Trophoblast cell (in vitro differentiated cells and primary cell): ENCODE measurements at regions not wholly inside any gene's neighbourhood (a gene's known extent, or its start where the extent isn't known, plus 50 kb on each side); places are given as distances from the start of the nearest gene placed in this dataset.

Experiments
- DNase-seq, 2 donors: peaks; one replicate each; pipeline ENCODE4 v3.0.0-alpha.2; 2016
- H2AFZ ChIP-seq: 2 replicates; pipeline ENCODE4 v1.6.1; 2013; ENCODE audit warnings: low read length, moderate library complexity, mild to moderate bottlenecking; ENCODE audit not compliant: insufficient read depth, poor library complexity
- H2AK5ac ChIP-seq: 2 replicates; pipeline ENCODE4 v1.6.1; 2013; ENCODE audit warnings: mild to moderate bottlenecking, low read length
- H2BK120ac ChIP-seq: 2 replicates; pipeline ENCODE4 v1.6.1; 2013; ENCODE audit warnings: low read length, mild to moderate bottlenecking, moderate library complexity; ENCODE audit not compliant: insufficient read depth, poor library complexity
- H2BK12ac ChIP-seq: 2 replicates; pipeline ENCODE4 v1.6.1; 2013; ENCODE audit warnings: mild to moderate bottlenecking, low read length, moderate library complexity
- H2BK5ac ChIP-seq: 2 replicates; pipeline ENCODE4 v1.6.1; 2013; ENCODE audit warnings: low read length, low read depth, moderate library complexity, mild to moderate bottlenecking; ENCODE audit not compliant: poor library complexity
- H3K14ac ChIP-seq: 2 replicates; pipeline ENCODE4 v1.6.1; 2013; ENCODE audit warnings: mild to moderate bottlenecking, low read length
- H3K18ac ChIP-seq: 2 replicates; pipeline ENCODE4 v1.6.1; 2013; ENCODE audit warnings: mild to moderate bottlenecking, low read length
- H3K23ac ChIP-seq: 2 replicates; pipeline ENCODE4 v1.6.1; 2013; ENCODE audit warnings: low read length
- H3K27ac ChIP-seq: 2 replicates; pipeline ENCODE4 v1.5.1; 2013; ENCODE audit warnings: low read depth, mild to moderate bottlenecking, inconsistent platforms, low read length, moderate library complexity
- H3K27me3 ChIP-seq: 2 replicates; pipeline ENCODE4 v1.6.1; 2013; ENCODE audit warnings: inconsistent platforms, mild to moderate bottlenecking, low read length, moderate library complexity; ENCODE audit not compliant: insufficient read depth
- H3K36me3 ChIP-seq, 2 experiments: 1 replicate in 1 of 2; 2 replicates in 1 of 2; pipeline ENCODE4 v1.6.1; 2013; ENCODE audit warnings: low read length in 2 of 2, mild to moderate bottlenecking in 2 of 2, moderate library complexity in 1 of 2; ENCODE audit not compliant: insufficient read depth in 2 of 2, control insufficient read depth in 1 of 2
- H3K4ac ChIP-seq: 2 replicates; pipeline ENCODE4 v1.6.1; 2013; ENCODE audit warnings: low read depth, mild to moderate bottlenecking, low read length, moderate library complexity
- H3K4me1 ChIP-seq, 2 experiments: 1 replicate in 1 of 2; 2 replicates in 1 of 2; pipeline ENCODE4 v1.6.1; 2013; ENCODE audit warnings: low read length in 2 of 2, mild to moderate bottlenecking in 2 of 2, moderate library complexity in 1 of 2; ENCODE audit not compliant: insufficient read depth in 2 of 2, control insufficient read depth in 1 of 2
- H3K4me2 ChIP-seq: 2 replicates; pipeline ENCODE4 v1.6.1; 2013; ENCODE audit warnings: inconsistent platforms, mild to moderate bottlenecking, low read length, moderate library complexity
- H3K4me3 ChIP-seq: 2 replicates; pipeline ENCODE4 v1.5.1; 2013; ENCODE audit warnings: mild to moderate bottlenecking, low read depth, low read length, inconsistent platforms
- H3K79me1 ChIP-seq: one replicate; pipeline ENCODE4 v1.6.1; 2013; ENCODE audit warnings: low read length
- H3K79me2 ChIP-seq: 2 replicates; pipeline ENCODE4 v1.6.1; 2013; ENCODE audit warnings: low read length, mild to moderate bottlenecking; ENCODE audit not compliant: control insufficient read depth, insufficient read depth, poor library complexity
- H3K9ac ChIP-seq: 2 replicates; pipeline ENCODE4 v1.6.1; 2013; ENCODE audit warnings: mild to moderate bottlenecking, low read length
- H3K9me3 ChIP-seq: 2 replicates; pipeline ENCODE4 v1.6.1; 2013; ENCODE audit warnings: low read depth, mild to moderate bottlenecking, control low read depth, inconsistent platforms, low read length; ENCODE audit not compliant: insufficient read depth
- H4K12ac ChIP-seq: 2 replicates; pipeline ENCODE4 v1.6.1; 2013; ENCODE audit warnings: low read depth, mild to moderate bottlenecking, low read length, moderate library complexity
- H4K8ac ChIP-seq: 2 replicates; pipeline ENCODE4 v1.6.1; 2013; ENCODE audit warnings: low read depth, mild to moderate bottlenecking, low read length, moderate library complexity
- H4K91ac ChIP-seq: one replicate; pipeline ENCODE4 v1.6.1; 2013; ENCODE audit warnings: low read depth, mild to moderate bottlenecking, low read length, moderate library complexity
- WGBS: extraction: QIAGEN DNeasy Blood & Tissue Kit; methylation state at CpG from one replicate; pipeline ENCODE4 v1.1.7; 2013; ENCODE audit warnings: missing lambda C conversion rate; ENCODE audit not compliant: insufficient read length, insufficient coverage; ENCODE audit errors: extremely low coverage; 5-methylcytosine and 5-hydroxymethylcytosine counted together

GRCh38 chr15:88986949-88987590, 73.9 kb upstream of the MFGE8 start:
- peaks cover 28 to 32% of the 10 kb centered on the region in 2 experiments for H3K4me1 ChIP-seq
- H3K23ac ChIP-seq: no peak overlapping the region
- H3K9me3 ChIP-seq: no peaks in the 10 kb centered on the region
- no peaks in the 10 kb centered on the region for H3K27me3 ChIP-seq
- H2BK12ac ChIP-seq: peak overlapping the region; percentile 74
- peak overlapping the region; percentile 5 for H3K27ac ChIP-seq
- peak overlapping the region; percentile 26 for H3K14ac ChIP-seq
- H3K4ac ChIP-seq: no peak overlapping the region
- peak overlapping the region; percentile 58 for H2BK120ac ChIP-seq
- H3K18ac ChIP-seq: peak overlapping the region; percentile 9
- no CpG with 5 or more reads among the region's 11 CpGs for WGBS
- H4K91ac ChIP-seq: peak overlapping the region; percentile 56
- H2AK5ac ChIP-seq: no peak overlapping the region
- H2BK5ac ChIP-seq: peak overlapping the region; percentile 4
- H3K36me3 ChIP-seq: no peaks in the 10 kb centered on the region
- no peak overlapping the region for H3K4me3 ChIP-seq
- peaks cover 37% of the 10 kb centered on the region for H3K79me1 ChIP-seq
- H3K4me2 ChIP-seq: no peak overlapping the region
- H3K9ac ChIP-seq: no peak overlapping the region
- DNase-seq: no peak
- no peak overlapping the region for H2AFZ ChIP-seq
- H4K8ac ChIP-seq: peak overlapping the region; percentile 57
- H4K12ac ChIP-seq: no peak overlapping the region
- H3K79me2 ChIP-seq: peaks cover 2% of the 10 kb centered on the region

GRCh38 chr15:88987591-88987933, 74.4 kb upstream of the MFGE8 start:
- peak overlapping the region; percentile 89 for H2BK120ac ChIP-seq
- no peaks in the 10 kb centered on the region for H3K36me3 ChIP-seq
- no peak overlapping the region for H4K12ac ChIP-seq
- H3K79me1 ChIP-seq: peaks cover 38% of the 10 kb centered on the region
- H2AK5ac ChIP-seq: peak overlapping the region; percentile 65
- no peak overlapping the region for H2AFZ ChIP-seq
- peak overlapping the region; percentile 56 for H4K91ac ChIP-seq
- H3K18ac ChIP-seq: peak overlapping the region; percentile 53
- H4K8ac ChIP-seq: peak overlapping the region; percentile 24
- H2BK5ac ChIP-seq: peak overlapping the region; percentile 78
- peaks cover 24 to 28% of the 10 kb centered on the region in 2 experiments for H3K4me1 ChIP-seq
- H2BK12ac ChIP-seq: peak overlapping the region; percentile 88
- H3K9ac ChIP-seq: no peak overlapping the region
- H3K14ac ChIP-seq: peak overlapping the region; percentile 75
- H3K27me3 ChIP-seq: no peaks in the 10 kb centered on the region
- peak overlapping the region; percentile 70 for H3K4ac ChIP-seq
- no peak overlapping the region for H3K23ac ChIP-seq
- no peaks in the 10 kb centered on the region for H3K9me3 ChIP-seq
- H3K27ac ChIP-seq: peak overlapping the region; percentile 68
- no peak overlapping the region for H3K4me2 ChIP-seq
- peaks cover 2% of the 10 kb centered on the region for H3K79me2 ChIP-seq
- no CpG with 5 or more reads among the region's 7 CpGs for WGBS
- H3K4me3 ChIP-seq: no peak overlapping the region
- no peak for DNase-seq

GRCh38 chr15:88987934-88988671, 74.9 kb upstream of the MFGE8 start:
- peaks cover 40% of the 10 kb centered on the region for H3K79me1 ChIP-seq
- H4K8ac ChIP-seq: peak overlapping the region; percentile 32
- WGBS: no CpG with 5 or more reads among the region's 8 CpGs

GRCh38 chr15:88989578-88989977, 76.4 kb upstream of the MFGE8 start:
- Histone ChIP-seq H3K23ac (no peak overlapping the region), H3K4ac (no peak overlapping the region)

More at GRCh38 chr15:88987934-88988671, 74.9 kb upstream of the MFGE8 start:
- peak overlapping the region; percentile 68 for H3K27ac ChIP-seq
- peak overlapping the region; percentile 88 for H2BK12ac ChIP-seq
- no peak overlapping the region for H3K4me3 ChIP-seq
- no peak overlapping the region for H3K4me2 ChIP-seq
- H4K91ac ChIP-seq: peak overlapping the region; percentile 56
- H3K14ac ChIP-seq: peak overlapping the region; percentile 75
- peak overlapping the region; percentile 70 for H3K4ac ChIP-seq
- DNase-seq: no peak
- H3K9me3 ChIP-seq: no peaks in the 10 kb centered on the region
- H3K27me3 ChIP-seq: no peaks in the 10 kb centered on the region
- H3K23ac ChIP-seq: no peak overlapping the region
- no peak overlapping the region for H3K9ac ChIP-seq
- H2BK5ac ChIP-seq: peak overlapping the region; percentile 78
- H3K18ac ChIP-seq: peak overlapping the region; percentile 53
- no peak overlapping the region for H4K12ac ChIP-seq
- H2BK120ac ChIP-seq: peak overlapping the region; percentile 89
- H3K36me3 ChIP-seq: no peaks in the 10 kb centered on the region
- H2AFZ ChIP-seq: peak overlapping the region; percentile 13
- peaks cover 24 to 25% of the 10 kb centered on the region in 2 experiments for H3K4me1 ChIP-seq
- H3K79me2 ChIP-seq: peaks cover 2% of the 10 kb centered on the region
- H2AK5ac ChIP-seq: peak overlapping the region; percentile 65

More at GRCh38 chr15:88989578-88989977, 76.4 kb upstream of the MFGE8 start:
- Histone ChIP-seq H3K4me3 (no peak overlapping the region), H3K18ac (no peak overlapping the region), H3K79me2 (peaks cover 2% of the 10 kb centered on the region), H3K9ac (no peak overlapping the region), H2BK120ac (no peak overlapping the region), H3K4me2 (no peak overlapping the region), H3K36me3 (no peaks in the 10 kb centered on the region), H3K4me1 (peaks cover 31 to 36% of the 10 kb centered on the region in 2 experiments), H4K12ac (no peak overlapping the region), H3K9me3 (no peaks in the 10 kb centered on the region), H2AK5ac (no peak overlapping the region), H3K27ac (peak overlapping the region; percentile 92), H2AFZ (no peak overlapping the region), H2BK5ac (no peak overlapping the region), H3K79me1 (peaks cover 52% of the 10 kb centered on the region), H4K8ac (no peak overlapping the region), H3K27me3 (no peaks in the 10 kb centered on the region), H3K14ac (no peak overlapping the region), H2BK12ac (no peak overlapping the region), H4K91ac (no peak overlapping the region)
- peak; percentile 67 to 94 for DNase-seq
- WGBS: no CpG with 5 or more reads among the region's 5 CpGs
